Left ventricle myocardium superior (tissue), 1 donor: ENCODE measurements at regions not wholly inside any gene's neighbourhood (a gene's known extent, or its start where the extent isn't known, plus 50 kb on each side); places are given as distances from the start of the nearest gene placed in this dataset.

Experiments
- ATAC-seq: fragments of 200-7000 bp; cut with Tn5 transposase; one replicate; pipeline ENCODE4 v1.9.1; 2020; ENCODE audit warnings: mild to moderate bottlenecking, moderate library complexity
- DNase-seq: peaks from one replicate; pipeline ENCODE4 v3.0.0-alpha.2; 2020
- intact Hi-C: fragments of 100-400 bp; cut with micrococcal nuclease; formaldehyde crosslinking; loops from one replicate; pipeline ENCODE4 v1.11.0; 2022
- donor health status: DM: no; HTN: yes; CAD: no; lungs with severe emphysema.

- intact Hi-C loops = no loop called here
- DNase-seq (no peak), ATAC-seq (no peak)
Measured at GRCh38 chr5:111676926-111677415, 80.0 kb downstream of the NREP start.

GRCh38 chr5:111676466-111676865 lies 80.5 kb downstream of the NREP start:
- DNase-seq (no peak), ATAC-seq (no peak)
- intact Hi-C loops = no loop called here

- intact Hi-C loops = no loop called here
- no peak for ATAC-seq
Measured at GRCh38 chr5:111675201-111675934, 81.6 kb downstream of the NREP start.

GRCh38 chr5:111673891-111674626 lies 82.9 kb downstream of the NREP start:
- intact Hi-C loops = no loop called here
- DNase-seq (no peak), ATAC-seq (no peak)

More at GRCh38 chr5:111675201-111675934, 81.6 kb downstream of the NREP start:
- DNase-seq = no peak

DNA sequence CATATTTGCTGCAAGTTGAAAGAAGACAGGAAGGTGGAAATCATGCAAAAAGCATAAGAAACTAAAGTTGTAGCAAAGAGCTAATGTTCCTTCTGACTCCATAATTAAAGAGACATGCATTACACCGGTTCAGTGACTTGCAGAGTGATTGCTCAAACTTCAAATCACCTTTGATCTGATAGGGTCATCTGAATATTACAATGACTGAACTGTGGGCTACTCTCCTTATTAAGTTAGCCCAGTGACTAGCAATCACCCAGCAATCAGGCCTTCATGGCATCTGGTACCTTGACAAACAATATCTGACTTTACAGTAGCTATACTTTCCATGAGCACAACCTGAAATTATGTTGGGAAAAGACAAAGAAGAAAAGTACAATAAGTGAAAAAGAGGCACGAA lies 84.9 kb downstream of the NREP start:
- intact Hi-C loops = no loop called here
- DNase-seq = no peak
- ATAC-seq = no peak

GRCh38 chr5:111670826-111671492 lies 86.0 kb downstream of the NREP start:
- no peak for DNase-seq
- intact Hi-C loops = no loop called here
- ATAC-seq = no peak

DNA sequence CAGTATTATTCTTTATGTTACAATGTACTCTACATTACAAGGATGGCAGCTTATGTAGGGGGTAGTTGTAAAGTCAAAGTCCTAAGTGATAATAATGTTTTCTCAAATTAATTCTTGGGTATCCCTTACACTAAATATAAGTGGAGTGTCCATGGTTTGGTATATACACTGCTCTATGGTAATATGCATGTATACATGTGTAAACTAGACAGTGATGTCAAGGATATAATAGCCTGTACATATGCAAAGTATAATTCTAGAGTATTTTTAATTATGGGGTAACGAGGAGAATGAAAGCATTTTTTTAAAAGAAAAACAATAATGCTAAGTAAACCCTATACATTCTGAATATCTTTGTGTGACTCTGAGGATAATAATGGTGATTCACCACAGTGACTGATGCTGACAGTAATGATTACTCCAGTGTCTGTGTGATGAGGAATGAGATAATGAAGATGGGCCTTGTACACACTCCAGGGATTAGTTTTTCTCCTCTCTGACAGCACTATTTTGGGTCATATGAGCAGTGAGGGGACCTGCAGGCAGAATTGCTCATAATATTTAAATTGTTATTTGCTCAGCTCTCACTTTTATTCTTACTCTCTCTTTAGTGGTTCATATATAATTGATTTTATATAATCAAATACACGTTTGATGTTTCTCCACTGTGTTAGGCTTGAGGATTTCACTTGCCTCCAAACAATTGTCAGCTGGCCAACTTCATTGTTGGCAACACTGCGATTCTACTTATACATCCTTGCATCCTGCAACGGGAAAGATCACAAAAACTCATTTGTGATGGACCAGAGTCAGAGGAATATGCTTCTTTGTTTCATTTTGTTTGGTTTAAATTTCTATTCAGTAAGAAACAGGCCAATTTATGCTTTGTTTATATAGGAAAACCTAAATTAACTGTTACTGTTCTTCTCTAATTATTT lies 88.2 kb downstream of the NREP start:
- no peak for DNase-seq
- intact Hi-C loops = no loop called here
- no peak for ATAC-seq

DNA sequence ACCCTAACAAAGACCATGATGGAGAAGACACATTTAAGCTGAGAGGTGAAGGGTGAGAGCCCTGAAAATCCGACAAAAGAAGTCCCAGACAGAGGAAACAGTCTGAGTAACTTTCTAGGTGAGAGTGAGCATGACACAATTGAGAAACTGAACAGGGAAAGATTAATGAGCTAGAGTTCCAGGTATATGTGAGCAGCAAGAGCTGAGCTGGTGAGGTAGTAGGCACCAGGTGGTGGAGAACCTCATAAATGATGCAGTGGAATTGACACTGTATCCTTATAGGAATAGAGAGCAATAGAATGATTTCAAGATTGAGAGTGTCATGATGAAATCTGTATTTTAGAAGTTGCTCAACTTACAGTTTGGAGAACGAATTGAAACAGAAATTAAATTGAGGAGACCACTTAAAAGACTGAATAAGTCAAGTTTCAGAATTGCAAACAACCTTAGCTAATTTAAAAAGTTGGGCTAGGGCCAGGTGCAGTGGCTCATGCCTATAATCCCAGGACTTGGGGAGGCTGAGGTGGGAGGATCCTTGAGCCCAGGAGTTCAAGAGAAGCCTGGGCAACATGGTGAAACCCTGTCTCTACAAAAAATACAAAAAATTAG lies 89.8 kb downstream of the NREP start:
- intact Hi-C loops = no loop called here
- ATAC-seq (no peak), DNase-seq (no peak)

GRCh38 chr5:111656580-111656979 lies 100.4 kb downstream of the NREP start:
- no peak for ATAC-seq

DNA sequence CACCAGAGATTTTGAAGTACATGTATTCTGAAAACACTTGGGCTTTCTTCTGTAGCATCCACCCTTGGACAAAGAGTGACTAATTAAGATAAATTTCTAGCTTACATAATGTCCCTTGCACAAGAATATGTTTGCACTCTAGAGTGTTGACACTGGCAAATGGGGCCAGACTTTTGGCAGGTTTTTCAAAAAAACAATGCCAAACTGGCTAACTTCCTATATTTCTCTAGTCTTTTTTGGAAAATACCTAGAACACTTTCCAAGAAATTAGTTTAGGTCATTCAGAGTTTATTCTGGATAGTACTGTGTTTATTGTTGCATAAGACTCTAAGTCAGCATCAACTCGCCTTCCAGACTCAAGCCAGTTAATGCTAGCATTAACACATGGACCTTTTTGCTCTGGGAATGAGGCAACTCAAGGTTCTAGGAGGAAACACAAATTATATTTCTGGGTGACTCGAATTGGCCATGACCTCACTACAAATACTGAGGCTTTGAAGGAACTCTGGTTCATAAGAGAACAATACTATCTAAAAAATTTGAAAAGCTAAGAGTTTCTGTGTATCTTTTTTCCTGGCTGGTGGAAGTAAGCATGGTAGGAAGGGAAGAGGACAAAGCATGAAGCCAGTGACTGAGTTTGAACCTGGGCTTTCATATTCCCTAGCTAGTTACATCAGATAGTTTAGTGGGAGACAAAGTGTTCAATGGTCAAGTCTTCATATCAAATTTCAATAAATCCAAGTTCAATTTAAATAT lies 101.6 kb downstream of the NREP start:
- intact Hi-C loops = no loop called here
- DNase-seq (no peak), ATAC-seq (peak; percentile 97)

More at GRCh38 chr5:111656580-111656979, 100.4 kb downstream of the NREP start:
- intact Hi-C loops = no loop called here
- no peak for DNase-seq

- ATAC-seq = no peak
- no peak for DNase-seq
- intact Hi-C loops = no loop called here
Measured at GRCh38 chr5:111653408-111653807, 103.6 kb downstream of the NREP start.

GRCh38 chr5:111649516-111649915 lies 107.5 kb downstream of the NREP start:
- no peak for ATAC-seq

DNA sequence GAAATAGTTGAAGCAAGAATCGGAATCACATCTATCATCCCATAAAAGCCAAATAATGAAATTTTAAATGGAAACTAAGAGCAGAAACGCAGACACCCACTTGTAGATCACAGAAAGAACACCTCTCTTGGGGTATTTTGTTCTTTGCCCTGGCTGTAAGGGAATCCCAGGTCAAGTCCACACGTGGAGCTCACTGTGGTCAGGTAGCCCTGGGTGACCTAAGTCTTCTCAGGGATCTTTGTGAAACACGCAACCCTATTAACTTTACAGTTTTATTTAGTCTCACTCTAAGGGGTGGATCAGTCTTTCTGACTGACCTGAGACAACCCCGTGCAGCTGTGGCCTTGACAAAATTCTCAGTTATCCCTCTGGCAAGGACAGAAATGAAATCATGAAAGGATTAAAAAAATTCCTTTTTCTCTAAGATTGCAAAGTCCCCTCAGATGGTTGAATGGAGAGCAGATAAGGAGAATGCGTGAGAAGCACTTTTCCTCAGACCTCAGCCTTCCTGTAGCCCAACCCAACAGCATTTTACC lies 111.6 kb downstream of the NREP start:
- ATAC-seq (peak; percentile 62), DNase-seq (no peak)
- intact Hi-C loops = no loop called here

More at GRCh38 chr5:111649516-111649915, 107.5 kb downstream of the NREP start:
- no peak for DNase-seq
- intact Hi-C loops = no loop called here

DNA sequence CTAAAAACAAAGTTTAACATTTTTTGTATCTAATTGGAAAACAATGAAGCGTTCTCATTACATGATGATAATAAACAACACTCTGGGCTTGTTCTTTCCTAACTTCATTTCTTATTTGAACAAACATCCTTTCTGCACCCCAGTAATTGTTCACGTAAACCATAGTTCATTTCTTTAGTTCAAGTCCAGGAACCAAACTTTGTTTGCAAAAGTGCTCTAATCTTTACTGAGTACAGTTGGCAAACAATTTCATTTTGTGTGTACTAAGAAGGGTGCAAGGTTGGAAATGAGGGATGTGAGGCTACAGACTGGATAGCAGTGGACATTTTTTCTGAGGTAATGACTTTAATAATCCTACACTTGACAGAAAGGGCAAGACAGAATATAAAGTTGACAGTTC lies 113.5 kb downstream of the NREP start:
- DNase-seq = no peak
- intact Hi-C loops = no loop called here
- ATAC-seq = no peak

GRCh38 chr5:111641533-111642233 lies 115.3 kb downstream of the NREP start:
- ATAC-seq = peak; percentile 22
- intact Hi-C loops = no loop called here
- DNase-seq = no peak

DNA sequence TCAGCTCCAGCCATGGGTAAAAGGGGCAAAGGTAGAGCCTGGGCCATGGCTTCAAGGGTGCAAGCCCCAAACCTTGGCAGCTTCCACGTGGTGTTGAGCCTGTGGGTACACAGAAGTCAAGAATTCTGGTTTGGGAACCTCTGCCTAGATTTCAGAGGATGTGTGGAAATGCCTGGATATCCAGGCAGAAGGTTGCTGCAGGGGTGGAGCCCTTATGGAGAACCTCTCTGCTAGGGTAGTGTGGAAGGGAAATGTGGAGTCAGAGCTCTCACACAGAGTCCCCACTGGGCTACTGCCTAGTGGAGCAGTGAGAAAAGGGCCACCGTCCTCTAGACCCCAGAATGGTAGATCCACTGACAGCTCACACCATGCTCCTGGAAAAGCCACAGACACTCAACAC lies 117.1 kb downstream of the NREP start:
- no peak for ATAC-seq
- DNase-seq = no peak
- intact Hi-C loops = no loop called here

GRCh38 chr5:111636736-111637135 lies 120.3 kb downstream of the NREP start:
- ATAC-seq (no peak), DNase-seq (no peak)
- intact Hi-C loops = no loop called here
